Chondrocyte (in vitro differentiated cells): ENCODE measurements at regions not wholly inside any gene's neighbourhood (a gene's known extent, or its start where the extent isn't known, plus 50 kb on each side); places are given as distances from the start of the nearest gene placed in this dataset.

Experiments used
- DNase-seq: peaks from one replicate; pipeline ENCODE4 v3.0.0; 2021; ENCODE audit warnings: mixed read lengths, low spot score
- H3K27ac Mint-ChIP-seq: one replicate; pipeline ENCODE4 v1.8.0; 2021; ENCODE audit warnings: mild to moderate bottlenecking, moderate library complexity, mixed read lengths; ENCODE audit not compliant: unreplicated experiment
- H3K27me3 Mint-ChIP-seq: 2 replicates; pipeline ENCODE4 v1.8.0; 2021; ENCODE audit warnings: low read depth, mixed read lengths
- H3K36me3 Mint-ChIP-seq: 2 replicates; pipeline ENCODE4 v1.8.0; 2021; ENCODE audit warnings: low read depth, mixed read lengths
- H3K4me1 Mint-ChIP-seq: 2 replicates; pipeline ENCODE4 v1.8.0; 2021; ENCODE audit warnings: low read depth, mild to moderate bottlenecking, mixed read lengths
- H3K4me3 Mint-ChIP-seq: one replicate; pipeline ENCODE4 v1.8.0; 2021; ENCODE audit warnings: mild to moderate bottlenecking, moderate library complexity, mixed read lengths; ENCODE audit not compliant: unreplicated experiment
- H3K9me3 Mint-ChIP-seq: 2 replicates; pipeline ENCODE4 v1.8.0; 2021; ENCODE audit warnings: low read depth, mixed read lengths
- CTCF ChIP-seq: fragments of 200-600 bp; sonication (generic); IDR thresholded peaks from 2 replicates; pipeline ENCODE4 v1.5.0; 2021; ENCODE audit warnings: antibody characterized with exemption, mild to moderate bottlenecking, moderate library complexity

GRCh38 chr2:12960671-12961070 lies 243.9 kb downstream of the TRIB2 start:
- no peak for DNase-seq
- Mint-ChIP-seq H3K27ac (peak overlapping the region; percentile 36), H3K9me3 (peaks cover 6% of the 10 kb centered on the region), H3K36me3 (no peaks in the 10 kb centered on the region), H3K27me3 (no peaks in the 10 kb centered on the region), H3K4me1 (peaks cover 8% of the 10 kb centered on the region), H3K4me3 (no peak overlapping the region)
- no peak for TF ChIP-seq CTCF

- H3K4me1 Mint-ChIP-seq: peaks cover 20% of the 10 kb centered on the region
Measured at GRCh38 chr2:12964904-12965539, 248.3 kb downstream of the TRIB2 start.

GRCh38 chr2:12965540-12966269 lies 249.0 kb downstream of the TRIB2 start:
- H3K27ac Mint-ChIP-seq: no peak overlapping the region
- H3K9me3 Mint-ChIP-seq: peaks cover 3% of the 10 kb centered on the region
- peaks cover 23% of the 10 kb centered on the region for H3K4me1 Mint-ChIP-seq
- no peak overlapping the region for H3K4me3 Mint-ChIP-seq
- no peaks in the 10 kb centered on the region for H3K36me3 Mint-ChIP-seq
- TF ChIP-seq CTCF: no peak
- DNase-seq: no peak
- no peaks in the 10 kb centered on the region for H3K27me3 Mint-ChIP-seq

More at GRCh38 chr2:12964904-12965539, 248.3 kb downstream of the TRIB2 start:
- H3K9me3 Mint-ChIP-seq: peaks cover 2% of the 10 kb centered on the region
- H3K27me3 Mint-ChIP-seq: no peaks in the 10 kb centered on the region
- TF ChIP-seq CTCF: no peak
- H3K27ac Mint-ChIP-seq: peak overlapping the region; percentile 45
- no peak for DNase-seq
- H3K36me3 Mint-ChIP-seq: no peaks in the 10 kb centered on the region
- no peak overlapping the region for H3K4me3 Mint-ChIP-seq

GRCh38 chr2:12967804-12968203 lies 251.1 kb downstream of the TRIB2 start:
- Mint-ChIP-seq H3K9me3 (peaks cover 3% of the 10 kb centered on the region), H3K27me3 (no peaks in the 10 kb centered on the region), H3K4me3 (no peak overlapping the region), H3K27ac (no peak overlapping the region), H3K4me1 (peaks cover 31% of the 10 kb centered on the region), H3K36me3 (no peaks in the 10 kb centered on the region)
- TF ChIP-seq CTCF: no peak
- DNase-seq: no peak

- H3K4me1 Mint-ChIP-seq: peaks cover 31% of the 10 kb centered on the region
- no peak overlapping the region for H3K4me3 Mint-ChIP-seq
Measured at GRCh38 chr2:12968399-12968798, 251.7 kb downstream of the TRIB2 start.

More at GRCh38 chr2:12968399-12968798, 251.7 kb downstream of the TRIB2 start:
- no peak for TF ChIP-seq CTCF
- no peak for DNase-seq
- Mint-ChIP-seq H3K9me3 (peaks cover 3% of the 10 kb centered on the region), H3K36me3 (no peaks in the 10 kb centered on the region), H3K27me3 (no peaks in the 10 kb centered on the region), H3K27ac (no peak overlapping the region)
